Suprapubic skin (tissue), 4 donors: ENCODE measurements at regions not wholly inside any gene's neighbourhood (a gene's known extent, or its start where the extent isn't known, plus 50 kb on each side); places are given as distances from the start of the nearest gene placed in this dataset.

Experiments used
- DNase-seq, 2 donors: peaks; one replicate each; pipeline ENCODE4 v3.0.0-alpha.2; 2019; ENCODE audit warnings: low spot score in 2 of 2
- H3K27ac ChIP-seq: fragments of 200-600 bp; sonication (generic); one replicate; pipeline ENCODE4 v1.5.1; 2019
- H3K27me3 ChIP-seq: fragments of 200-600 bp; sonication (generic); one replicate; pipeline ENCODE4 v1.5.1; 2019
- H3K36me3 ChIP-seq: fragments of 200-600 bp; sonication (generic); one replicate; pipeline ENCODE4 v1.5.1; 2019
- H3K4me1 ChIP-seq: fragments of 200-600 bp; sonication (generic); one replicate; pipeline ENCODE4 v1.5.1; 2019
- H3K4me3 ChIP-seq: fragments of 200-600 bp; sonication (generic); one replicate; pipeline ENCODE4 v1.5.1; 2019; ENCODE audit warnings: mild to moderate bottlenecking
- H3K9me3 ChIP-seq: fragments of 200-600 bp; sonication (generic); one replicate; pipeline ENCODE4 v1.5.1; 2019
- EP300 ChIP-seq: sonication (generic); formaldehyde crosslinking; IDR thresholded peaks from one replicate; pipeline ENCODE4 v1.6.1; 2017; ENCODE audit warnings: antibody characterized with exemption
- POLR2A ChIP-seq, 2 donors: fragments of 450-650 bp; IDR thresholded peaks; one replicate each; pipeline ENCODE4 v1.6.1; 2017; ENCODE audit warnings: antibody characterized with exemption in 2 of 2, mild to moderate bottlenecking in 2 of 2, moderate library complexity in 2 of 2
- POLR2AphosphoS5 ChIP-seq, 3 donors: sonication (generic); formaldehyde crosslinking; IDR thresholded peaks; one replicate each; pipeline ENCODE4 v1.6.1; 2017; ENCODE audit warnings: antibody characterized with exemption in 3 of 3
- WGBS: methylation state at CpG from one replicate; pipeline ENCODE4 v1.1.5; 2018; 5-methylcytosine and 5-hydroxymethylcytosine counted together
- TF ChIP-seq, protein P1 (sequence below), 2 donors: fragments of 200-600 bp in 1 of 2; fragments of 450-650 bp in 1 of 2; sonication (generic) in 1 of 2; IDR thresholded peaks; one replicate each; pipeline ENCODE4 v1.5.1; 2016 to 2019; ENCODE audit warnings: antibody characterized with exemption in 2 of 2, mild to moderate bottlenecking in 1 of 2, moderate library complexity in 1 of 2

- no peaks in the 10 kb centered on the region for H3K4me1 ChIP-seq
- no peak for DNase-seq
- no peaks in the 10 kb centered on the region for H3K9me3 ChIP-seq
Measured at GRCh38 chr5:92594031-92594430, 987.0 kb downstream of the NR2F1-AS1 start.

DNA sequence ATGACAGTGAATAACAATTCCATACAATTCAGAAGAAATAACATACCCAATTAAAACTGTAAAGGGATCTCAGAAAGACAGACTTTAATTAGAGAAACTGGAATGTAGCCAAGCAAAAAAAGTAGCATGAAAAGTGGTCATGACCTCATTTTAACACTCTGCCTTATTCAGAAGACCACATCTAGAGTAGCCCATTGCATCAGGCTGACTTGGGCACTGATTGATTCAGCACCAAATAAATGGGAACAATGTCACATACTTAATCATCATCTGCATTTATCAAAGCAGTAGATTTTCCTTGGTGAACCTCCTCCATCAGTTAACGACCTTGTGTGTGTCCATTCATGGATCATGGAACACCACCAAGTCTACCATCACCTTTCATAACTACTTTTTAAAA, 992.1 kb downstream of the NR2F1-AS1 start:
- DNase-seq = no peak
- Histone ChIP-seq H3K27ac (no peak overlapping the region), H3K36me3 (no peaks in the 10 kb centered on the region), H3K27me3 (no peaks in the 10 kb centered on the region), H3K9me3 (no peaks in the 10 kb centered on the region), H3K4me1 (no peaks in the 10 kb centered on the region), H3K4me3 (no peak overlapping the region)
- TF ChIP-seq, protein P1, sequence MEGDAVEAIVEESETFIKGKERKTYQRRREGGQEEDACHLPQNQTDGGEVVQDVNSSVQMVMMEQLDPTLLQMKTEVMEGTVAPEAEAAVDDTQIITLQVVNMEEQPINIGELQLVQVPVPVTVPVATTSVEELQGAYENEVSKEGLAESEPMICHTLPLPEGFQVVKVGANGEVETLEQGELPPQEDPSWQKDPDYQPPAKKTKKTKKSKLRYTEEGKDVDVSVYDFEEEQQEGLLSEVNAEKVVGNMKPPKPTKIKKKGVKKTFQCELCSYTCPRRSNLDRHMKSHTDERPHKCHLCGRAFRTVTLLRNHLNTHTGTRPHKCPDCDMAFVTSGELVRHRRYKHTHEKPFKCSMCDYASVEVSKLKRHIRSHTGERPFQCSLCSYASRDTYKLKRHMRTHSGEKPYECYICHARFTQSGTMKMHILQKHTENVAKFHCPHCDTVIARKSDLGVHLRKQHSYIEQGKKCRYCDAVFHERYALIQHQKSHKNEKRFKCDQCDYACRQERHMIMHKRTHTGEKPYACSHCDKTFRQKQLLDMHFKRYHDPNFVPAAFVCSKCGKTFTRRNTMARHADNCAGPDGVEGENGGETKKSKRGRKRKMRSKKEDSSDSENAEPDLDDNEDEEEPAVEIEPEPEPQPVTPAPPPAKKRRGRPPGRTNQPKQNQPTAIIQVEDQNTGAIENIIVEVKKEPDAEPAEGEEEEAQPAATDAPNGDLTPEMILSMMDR (IDR thresholded peaks at IDR 0.05) = no peak
- no peak for TF ChIP-seq POLR2AphosphoS5 (IDR thresholded peaks at IDR 0.05)
- TF ChIP-seq EP300 = no peak
- TF ChIP-seq POLR2A (IDR thresholded peaks at IDR 0.05) = no peak
- WGBS = 56% methylated on average over 1 of the region's 1 CpG

More at GRCh38 chr5:92594031-92594430, 987.0 kb downstream of the NR2F1-AS1 start:
- no peaks in the 10 kb centered on the region for H3K27me3 ChIP-seq
- no peaks in the 10 kb centered on the region for H3K36me3 ChIP-seq
- no peak for TF ChIP-seq EP300
- TF ChIP-seq, protein P1 (IDR thresholded peaks at IDR 0.05) = no peak
- no peak for TF ChIP-seq POLR2A (IDR thresholded peaks at IDR 0.05)
- no peak for TF ChIP-seq POLR2AphosphoS5 (IDR thresholded peaks at IDR 0.05)
- H3K27ac ChIP-seq = no peak overlapping the region
- H3K4me3 ChIP-seq = no peak overlapping the region

DNA sequence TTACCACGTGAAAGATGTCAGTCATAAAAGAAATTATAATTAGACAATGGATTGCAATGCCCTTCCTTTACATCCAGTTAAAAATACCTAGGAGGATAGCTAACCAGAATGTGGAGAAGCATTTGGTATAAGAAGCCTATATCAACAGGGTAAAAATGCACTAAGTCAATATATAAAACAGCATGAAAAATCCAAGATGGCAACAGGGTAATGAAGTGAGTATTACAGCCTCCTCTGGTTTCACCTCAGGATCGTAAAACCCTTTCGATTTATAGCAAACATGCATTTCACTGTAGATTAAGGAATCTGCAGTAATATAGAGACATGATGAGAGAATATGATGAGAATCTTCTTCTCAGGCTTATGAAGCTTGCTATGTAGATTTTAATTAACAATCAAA, 999.3 kb downstream of the NR2F1-AS1 start:
- no peak for TF ChIP-seq POLR2AphosphoS5 (IDR thresholded peaks at IDR 0.05)
- Histone ChIP-seq H3K27me3 (no peaks in the 10 kb centered on the region), H3K27ac (no peak overlapping the region), H3K36me3 (no peaks in the 10 kb centered on the region), H3K4me1 (no peaks in the 10 kb centered on the region), H3K9me3 (no peaks in the 10 kb centered on the region), H3K4me3 (no peak overlapping the region)
- DNase-seq = no peak
- WGBS = 80% methylated on average over 3 of the region's 3 CpGs

GRCh38 chr5:92581249-92581648, 999.8 kb downstream of the NR2F1-AS1 start:
- Histone ChIP-seq H3K4me3 (no peak overlapping the region), H3K27me3 (no peaks in the 10 kb centered on the region), H3K36me3 (no peaks in the 10 kb centered on the region), H3K9me3 (no peaks in the 10 kb centered on the region), H3K27ac (no peak overlapping the region), H3K4me1 (no peaks in the 10 kb centered on the region)
- no peak for DNase-seq
- TF ChIP-seq, protein P1 (IDR thresholded peaks at IDR 0.05) = no peak
- TF ChIP-seq POLR2AphosphoS5 (IDR thresholded peaks at IDR 0.05) (no peak), EP300 (no peak)

DNA sequence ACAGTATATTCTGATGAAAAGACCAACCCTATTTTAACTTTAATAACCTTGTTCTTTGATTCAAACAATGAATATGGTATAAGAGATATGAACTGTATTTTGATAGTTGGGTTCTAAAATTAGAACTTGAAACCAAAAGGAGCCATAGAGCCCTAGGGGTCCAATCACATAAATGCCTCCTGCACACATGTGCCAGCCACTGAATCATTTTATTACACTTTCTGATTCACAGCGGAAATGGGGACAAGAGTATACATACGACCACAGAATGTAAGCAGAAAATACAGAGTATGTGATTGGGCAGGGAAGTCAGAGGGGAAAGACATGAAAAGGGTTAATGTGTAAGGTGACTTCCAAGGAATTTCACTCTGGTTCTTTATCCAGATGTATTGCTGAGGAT, 1000.2 kb downstream of the NR2F1-AS1 start:
- H3K4me3 ChIP-seq = no peak overlapping the region
- 37% methylated on average over 2 of the region's 2 CpGs for WGBS
- no peak overlapping the region for H3K27ac ChIP-seq
- no peaks in the 10 kb centered on the region for H3K9me3 ChIP-seq
- H3K27me3 ChIP-seq = no peaks in the 10 kb centered on the region
- no peak for DNase-seq
- H3K4me1 ChIP-seq = no peaks in the 10 kb centered on the region
- TF ChIP-seq, protein P1 (IDR thresholded peaks at IDR 0.05) = no peak
- no peaks in the 10 kb centered on the region for H3K36me3 ChIP-seq

DNA sequence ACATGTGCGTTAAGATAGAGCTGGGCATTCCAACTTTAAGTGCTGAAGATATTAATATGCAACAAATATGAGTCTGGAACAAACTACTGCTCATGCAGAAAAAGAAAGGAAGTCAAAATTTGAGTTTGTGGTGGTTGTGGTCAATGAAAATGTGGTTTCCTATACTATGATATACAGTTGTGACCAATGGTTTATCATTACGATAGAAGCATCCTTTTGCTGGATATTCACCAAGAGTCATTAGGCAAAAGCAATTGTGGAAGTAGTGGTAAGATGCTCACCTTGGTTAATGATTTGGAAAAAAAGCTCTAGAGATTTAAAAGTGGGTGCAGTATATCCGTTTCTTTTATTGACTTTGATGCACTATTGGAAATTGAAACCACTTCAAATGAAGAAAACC, 1007.0 kb downstream of the NR2F1-AS1 start:
- WGBS = 83% methylated on average over 3 of the region's 3 CpGs
- Histone ChIP-seq H3K4me3 (no peak overlapping the region), H3K4me1 (no peaks in the 10 kb centered on the region), H3K27ac (no peak overlapping the region), H3K27me3 (no peaks in the 10 kb centered on the region), H3K36me3 (no peaks in the 10 kb centered on the region), H3K9me3 (no peaks in the 10 kb centered on the region)
- no peak for DNase-seq
- TF ChIP-seq EP300 (no peak), POLR2AphosphoS5 (IDR thresholded peaks at IDR 0.05) (no peak), POLR2A (IDR thresholded peaks at IDR 0.05) (no peak)
- TF ChIP-seq, protein P1 (IDR thresholded peaks at IDR 0.05) = no peak
